ENCODE measurements at regions not wholly inside any gene's neighbourhood (a gene's known extent, or its start where the extent isn't known, plus 50 kb on each side); places are given as distances from the start of the nearest gene placed in this dataset.

DNA sequence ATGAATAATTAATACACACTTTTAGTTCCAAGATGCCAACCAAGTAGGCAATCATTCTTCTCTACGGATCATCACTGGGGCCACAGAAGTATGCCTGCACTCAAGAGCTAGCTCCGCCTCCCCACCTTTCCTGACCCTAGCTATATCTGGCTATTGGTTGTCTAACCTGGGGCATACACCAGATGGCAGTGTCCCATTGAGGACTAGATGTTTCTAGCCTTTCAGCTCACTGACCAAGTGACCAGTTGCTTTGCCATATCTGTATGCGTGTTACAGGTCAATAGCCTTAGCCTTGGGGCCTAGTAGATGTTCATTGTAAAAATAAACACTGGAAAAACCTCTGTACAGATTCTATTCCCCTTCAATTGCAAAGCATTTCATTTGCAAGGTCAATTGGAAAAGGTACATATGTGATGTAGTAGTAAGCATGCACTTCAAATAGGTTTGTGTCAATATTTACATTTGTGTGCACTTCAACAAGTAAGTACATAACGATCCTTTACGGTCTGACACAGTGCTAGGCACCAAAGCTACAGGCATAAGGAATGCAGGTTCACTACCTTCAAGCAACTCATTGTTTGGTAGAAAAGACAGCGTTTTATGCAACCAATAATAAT is 521.7 kb downstream of the PPARGC1A start:
- Mint-ChIP-seq H3K9me3 (ENCODE audit: unreplicated experiment) (peaks cover 3% of the 10 kb centered on the region), H3K27me3 (ENCODE audit: unreplicated experiment) (peaks cover 3% of the 10 kb centered on the region), H3K4me3 (ENCODE audit: unreplicated experiment) (no peak overlapping the region), H3K4me1 (ENCODE audit: low read depth, unreplicated experiment) (peaks cover 28% of the 10 kb centered on the region), H3K27ac (ENCODE audit: unreplicated experiment) (no peak overlapping the region), H3K36me3 (ENCODE audit: unreplicated experiment) (no peaks in the 10 kb centered on the region)
- DNase-seq = peak; percentile 69
- peak; percentile 63 for TF ChIP-seq CTCF (IDR thresholded peaks at IDR 0.05; ENCODE audit: partially characterized antibody, unreplicated experiment)

GRCh38 chr4:23366557-23366906 is 523.3 kb downstream of the PPARGC1A start:
- Mint-ChIP-seq H3K27ac (ENCODE audit: unreplicated experiment) (no peak overlapping the region), H3K36me3 (ENCODE audit: unreplicated experiment) (no peaks in the 10 kb centered on the region), H3K9me3 (ENCODE audit: unreplicated experiment) (peaks cover 3% of the 10 kb centered on the region), H3K27me3 (ENCODE audit: unreplicated experiment) (peaks cover 3% of the 10 kb centered on the region), H3K4me3 (ENCODE audit: unreplicated experiment) (no peak overlapping the region), H3K4me1 (ENCODE audit: low read depth, unreplicated experiment) (peaks cover 23% of the 10 kb centered on the region)
- no peak for TF ChIP-seq CTCF (IDR thresholded peaks at IDR 0.05; ENCODE audit: partially characterized antibody, unreplicated experiment)
- DNase-seq = no peak

DNA sequence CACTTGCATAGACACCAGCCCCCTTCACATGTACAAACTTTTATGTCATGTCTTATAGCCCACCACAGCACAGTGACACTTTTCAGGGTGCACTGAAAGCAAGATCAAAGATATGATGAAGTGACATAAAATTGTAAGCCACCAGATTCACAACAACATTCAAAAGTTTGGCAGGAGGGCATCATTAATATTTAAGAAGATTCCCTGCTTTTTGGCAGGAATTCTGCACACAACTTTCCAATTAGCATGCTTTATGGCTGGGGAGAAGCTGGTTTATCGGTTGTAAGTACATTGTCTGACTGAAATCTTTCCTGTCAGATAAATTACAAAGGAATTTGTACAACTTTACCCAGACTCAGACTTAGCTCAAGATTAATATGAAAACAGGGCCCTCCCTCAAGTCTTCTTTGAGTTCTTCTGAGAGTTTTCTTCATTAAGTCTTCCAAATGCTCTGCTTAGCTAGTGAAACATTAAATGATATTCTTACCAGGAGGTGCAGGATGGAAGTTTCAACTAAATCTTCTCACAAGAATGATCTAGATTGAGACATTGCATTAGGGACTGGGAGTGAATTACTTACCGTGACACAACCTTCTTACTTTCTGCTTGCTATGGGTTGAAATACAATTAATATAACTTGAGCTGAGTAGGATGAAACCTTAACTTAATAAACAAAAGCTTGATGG is 523.8 kb downstream of the PPARGC1A start:
- no peaks in the 10 kb centered on the region for H3K36me3 Mint-ChIP-seq (ENCODE audit: unreplicated experiment)
- H3K4me3 Mint-ChIP-seq (ENCODE audit: unreplicated experiment) = no peak overlapping the region
- TF ChIP-seq CTCF (IDR thresholded peaks at IDR 0.05; ENCODE audit: partially characterized antibody, unreplicated experiment) = no peak
- H3K27ac Mint-ChIP-seq (ENCODE audit: unreplicated experiment) = no peak overlapping the region
- H3K9me3 Mint-ChIP-seq (ENCODE audit: unreplicated experiment) = peaks cover 3% of the 10 kb centered on the region
- no peak for DNase-seq
- peaks cover 19% of the 10 kb centered on the region for H3K4me1 Mint-ChIP-seq (ENCODE audit: low read depth, unreplicated experiment)
- H3K27me3 Mint-ChIP-seq (ENCODE audit: unreplicated experiment) = peaks cover 3% of the 10 kb centered on the region

- DNase-seq = no peak
- no peak overlapping the region for H3K4me3 Mint-ChIP-seq (ENCODE audit: unreplicated experiment)
- no peak overlapping the region for H3K27ac Mint-ChIP-seq (ENCODE audit: unreplicated experiment)
- TF ChIP-seq CTCF (IDR thresholded peaks at IDR 0.05; ENCODE audit: partially characterized antibody, unreplicated experiment) = no peak
- H3K27me3 Mint-ChIP-seq (ENCODE audit: unreplicated experiment) = peaks cover 3% of the 10 kb centered on the region
- no peaks in the 10 kb centered on the region for H3K9me3 Mint-ChIP-seq (ENCODE audit: unreplicated experiment)
- H3K4me1 Mint-ChIP-seq (ENCODE audit: low read depth, unreplicated experiment) = peaks cover 12% of the 10 kb centered on the region
- no peaks in the 10 kb centered on the region for H3K36me3 Mint-ChIP-seq (ENCODE audit: unreplicated experiment)
These were observed 524.8 kb downstream of the PPARGC1A start for GRCh38 chr4:23365086-23365485.

DNA sequence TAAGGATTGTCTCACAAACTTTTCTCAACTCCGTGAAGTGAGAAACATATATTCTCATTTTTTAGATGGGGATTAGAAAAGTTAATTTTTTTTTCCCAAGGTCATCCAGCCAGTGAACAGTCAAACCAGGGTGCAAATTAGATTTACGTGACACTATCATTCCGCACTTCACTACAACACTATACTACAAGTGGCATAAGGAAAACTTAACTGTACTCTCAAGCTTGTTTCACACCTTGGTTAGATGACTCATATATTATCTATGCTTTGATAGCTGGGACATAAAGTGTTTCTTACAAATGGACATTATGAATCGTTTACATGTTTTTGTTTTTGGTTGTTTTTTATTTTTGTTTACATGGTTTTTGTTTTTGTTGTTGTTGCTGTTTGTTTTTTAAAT is 525.7 kb downstream of the PPARGC1A start:
- H3K9me3 Mint-ChIP-seq (ENCODE audit: unreplicated experiment) = no peaks in the 10 kb centered on the region
- H3K4me1 Mint-ChIP-seq (ENCODE audit: low read depth, unreplicated experiment) = peaks cover 6% of the 10 kb centered on the region
- H3K27me3 Mint-ChIP-seq (ENCODE audit: unreplicated experiment) = no peaks in the 10 kb centered on the region
- TF ChIP-seq CTCF (IDR thresholded peaks at IDR 0.05; ENCODE audit: partially characterized antibody, unreplicated experiment) = no peak
- DNase-seq = no peak
- no peak overlapping the region for H3K4me3 Mint-ChIP-seq (ENCODE audit: unreplicated experiment)
- no peaks in the 10 kb centered on the region for H3K36me3 Mint-ChIP-seq (ENCODE audit: unreplicated experiment)
- no peak overlapping the region for H3K27ac Mint-ChIP-seq (ENCODE audit: unreplicated experiment)
